Spleen (tissue), 11 donors: ENCODE measurements at regions not wholly inside any gene's neighbourhood (a gene's known extent, or its start where the extent isn't known, plus 50 kb on each side); places are given as distances from the start of the nearest gene placed in this dataset.

Source experiments
- DNase-seq: peaks from one replicate; pipeline ENCODE4 v3.0.0-alpha.2; 2020
- H3K27ac ChIP-seq, 8 donors: fragments of 200-600 bp; sonication (generic) in 7 of 8; 1 replicate in 4 of 8; 2 replicates in 4 of 8; pipeline versions ENCODE4 v1.5.0 to v1.8.0; 2016 to 2021; ENCODE audit warnings: inconsistent platforms in 4 of 8, mild to moderate bottlenecking in 4 of 8, moderate library complexity in 1 of 8
- H3K27me3 ChIP-seq, 7 donors: fragments of 200-600 bp; sonication (generic) in 6 of 7; replicated peaks in 1 of 7; 1 replicate in 4 of 7; 2 replicates in 3 of 7; pipeline versions ENCODE4 v1.5.0 to v1.8.0; 2016 to 2021; ENCODE audit warnings: inconsistent platforms in 3 of 7, mild to moderate bottlenecking in 1 of 7
- H3K36me3 ChIP-seq, 6 donors: fragments of 200-600 bp; sonication (generic) in 5 of 6; 1 replicate in 4 of 6; 2 replicates in 2 of 6; pipeline versions ENCODE4 v1.5.0 to v1.8.0; 2016 to 2021; ENCODE audit warnings: inconsistent platforms in 2 of 6
- H3K4me1 ChIP-seq, 6 donors: fragments of 200-600 bp; sonication (generic) in 5 of 6; 1 replicate in 3 of 6; 2 replicates in 3 of 6; pipeline versions ENCODE4 v1.5.0 to v1.8.0; 2016 to 2021; ENCODE audit warnings: inconsistent platforms in 3 of 6
- H3K4me3 ChIP-seq, 8 donors: fragments of 200-600 bp; sonication (generic) in 7 of 8; 1 replicate in 4 of 8; 2 replicates in 4 of 8; pipeline versions ENCODE4 v1.5.0 to v1.8.0; 2016 to 2021; ENCODE audit warnings: inconsistent platforms in 4 of 8, mild to moderate bottlenecking in 4 of 8, moderate library complexity in 2 of 8
- H3K9me3 ChIP-seq, 8 donors: fragments of 200-600 bp; sonication (generic) in 7 of 8; 1 replicate in 4 of 8; 2 replicates in 4 of 8; pipeline versions ENCODE4 v1.5.0 to v1.8.0; 2016 to 2021; ENCODE audit warnings: inconsistent platforms in 4 of 8
- CTCF ChIP-seq, 11 experiments: fragments of 200-600 bp in 7 of 11; fragments of 450-650 bp in 4 of 11; sonication (generic) in 4 of 11; IDR thresholded peaks in 8 of 11; conservative IDR thresholded peaks in 3 of 11; 1 replicate in 7 of 11; 2 replicates in 4 of 11; pipeline versions ENCODE4 v1.4.0 to v1.8.0; 2016 to 2021; ENCODE audit warnings: antibody characterized with exemption in 11 of 11, inconsistent platforms in 4 of 11, mild to moderate bottlenecking in 1 of 11
- POLR2A ChIP-seq, 3 donors: fragments of 450-650 bp; IDR thresholded peaks; one replicate each; pipeline ENCODE4 v1.5.1; 2017; ENCODE audit warnings: antibody characterized with exemption in 3 of 3, mild to moderate bottlenecking in 1 of 3
- POLR2AphosphoS5 ChIP-seq, 3 donors: sonication (generic); formaldehyde crosslinking; IDR thresholded peaks; one replicate each; pipeline ENCODE4 v1.5.1; 2017; ENCODE audit warnings: antibody characterized with exemption in 3 of 3
- whole genome bisulfite sequencing, 5 donors: extraction: QIAGEN DNeasy Blood & Tissue Kit in 3 of 5; methylation state at CpG; one replicate each; pipeline versions ENCODE4 v1.1.5 to v1.1.7; 2013 to 2018; 5-methylcytosine and 5-hydroxymethylcytosine counted together
- intact Hi-C: fragments of 100-400 bp; cut with DNase I; formaldehyde crosslinking; loops from one replicate; pipeline ENCODE4 v1.15.0; 2023; ENCODE audit warnings: low total_unique reads
- donor health status: healthy with polysubstance abuse.
- donor health status: DM: no; HTN: no; CAD: no; lungs with moderate emphysema.
- donor health status: DM: no; HTN: no; CAD: no.
- donor health status: Bipolar disorder and iron deficiency.
- donor health status: healthy.
- donor health status: DM: no; HTN: no; CAD: no.
- donor health status: DM: yes; HTN: yes; CAD: no.

- WGBS, 5 donors = 80 to 88% (median 85%) methylated on average over 3 of the region's 3 CpGs
- Histone ChIP-seq H3K9me3 (no peaks in the 10 kb centered on the region), H3K4me3 (no peak overlapping the region), H3K27me3 (no peaks in the 10 kb centered on the region), H3K27ac (no peak overlapping the region), H3K36me3 (no peaks in the 10 kb centered on the region), H3K4me1 (no peaks in the 10 kb centered on the region)
- intact Hi-C loops = no loop called here
- TF ChIP-seq POLR2A (IDR thresholded peaks at IDR 0.05) = no peak
- no peak for TF ChIP-seq CTCF (IDR thresholded peaks at IDR 0.05 in 8 of 11, conservative IDR thresholded peaks at IDR 0.05 in 3 of 11)
- no peak for TF ChIP-seq POLR2AphosphoS5 (IDR thresholded peaks at IDR 0.05)
- no peak for DNase-seq
These were observed 283.7 kb upstream of the ANO3 start for GRCh38 chr11:26048271-26048670.

DNA sequence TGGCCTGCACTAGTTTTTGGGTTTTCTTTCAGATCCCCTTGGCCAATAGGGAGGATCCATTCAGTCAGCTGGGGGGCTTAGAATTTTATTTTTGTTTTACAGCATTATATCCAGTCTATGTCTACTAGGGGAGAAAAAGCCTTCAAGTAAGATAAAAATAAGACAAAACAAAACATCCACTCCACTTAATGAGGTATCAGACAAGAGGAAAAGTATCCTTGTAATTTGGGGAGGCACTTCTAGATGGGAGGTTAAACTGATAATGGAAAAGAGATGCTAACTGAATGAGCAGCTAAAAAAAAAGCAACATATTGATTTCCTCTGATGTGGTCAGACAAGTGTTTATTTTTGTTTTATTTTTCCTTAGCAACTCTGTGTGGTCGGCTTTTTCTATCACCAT, 278.0 kb upstream of the ANO3 start:
- no peak for DNase-seq
- Histone ChIP-seq H3K4me1 (no peaks in the 10 kb centered on the region), H3K27me3 (no peaks in the 10 kb centered on the region), H3K9me3 (no peaks in the 10 kb centered on the region), H3K36me3 (no peaks in the 10 kb centered on the region), H3K4me3 (no peak overlapping the region), H3K27ac (no peak overlapping the region)
- no peak for TF ChIP-seq POLR2AphosphoS5 (IDR thresholded peaks at IDR 0.05)
- TF ChIP-seq POLR2A (IDR thresholded peaks at IDR 0.05) = no peak
- no peak for TF ChIP-seq CTCF (IDR thresholded peaks at IDR 0.05 in 8 of 11, conservative IDR thresholded peaks at IDR 0.05 in 3 of 11)
- WGBS, 5 donors = 79 to 95% (median 82%) methylated on average over 1 of the region's 1 CpG
- intact Hi-C loops = no loop called here

GRCh38 chr11:26062660-26063059, 269.3 kb upstream of the ANO3 start:
- intact Hi-C loops = no loop called here
- Histone ChIP-seq H3K9me3 (no peaks in the 10 kb centered on the region), H3K4me3 (no peak overlapping the region), H3K27ac (no peak overlapping the region), H3K27me3 (no peaks in the 10 kb centered on the region), H3K4me1 (no peaks in the 10 kb centered on the region), H3K36me3 (no peaks in the 10 kb centered on the region)
- WGBS, 5 donors = 36 to 55% (median 53%) methylated on average over 1 of the region's 1 CpG
- no peak for DNase-seq
- TF ChIP-seq POLR2AphosphoS5 (IDR thresholded peaks at IDR 0.05) (no peak), POLR2A (IDR thresholded peaks at IDR 0.05) (no peak), CTCF (IDR thresholded peaks at IDR 0.05 in 8 of 11, conservative IDR thresholded peaks at IDR 0.05 in 3 of 11) (no peak)

- H3K27ac ChIP-seq = no peak overlapping the region
- no peak overlapping the region for H3K4me3 ChIP-seq
- DNase-seq = no peak
- H3K9me3 ChIP-seq = no peaks in the 10 kb centered on the region
- TF ChIP-seq POLR2AphosphoS5 (IDR thresholded peaks at IDR 0.05) = no peak
- no peak for TF ChIP-seq CTCF (IDR thresholded peaks at IDR 0.05 in 8 of 11, conservative IDR thresholded peaks at IDR 0.05 in 3 of 11)
- TF ChIP-seq POLR2A (IDR thresholded peaks at IDR 0.05) = no peak
- H3K4me1 ChIP-seq = no peaks in the 10 kb centered on the region
- intact Hi-C loops = no loop called here
- H3K27me3 ChIP-seq = no peaks in the 10 kb centered on the region
- H3K36me3 ChIP-seq = no peaks in the 10 kb centered on the region
These were observed 268.0 kb upstream of the ANO3 start for GRCh38 chr11:26063915-26064314.
